K562 (cell line): ENCODE measurements at regions not wholly inside any gene's neighbourhood (a gene's known extent, or its start where the extent isn't known, plus 50 kb on each side); places are given as distances from the start of the nearest gene placed in this dataset.

Experiments
- ATAC-seq: fragments of 200-7000 bp; cut with Tn5 transposase; 3 replicates; pipeline ENCODE4 v1.9.1; 2020; ENCODE audit warnings: moderate library complexity
- BruUV-seq: library from RNA; stranded (reverse); fragments of 400-500 nt; replicated peaks from 2 replicates; lab custom pipeline; 2021; lab: Mats Ljungman, UMichigan
- CTCF ChIA-PET: fragments of 300-600 bp; formaldehyde crosslinking; extraction: SDS; loops from one replicate; lab custom pipeline; 2021; ENCODE audit warnings: low intra/inter-chr PET ratio; lab: Yijun Ruan, JAX
- POLR2A ChIA-PET: fragments of 300-600, 350-650 bp; sonication (Branson Sonifier 250); formaldehyde crosslinking; extraction: SDS; loops from one replicate; lab custom pipeline; 2021; ENCODE audit warnings: antibody characterized with exemption, inconsistent platforms; lab: Yijun Ruan, JAX
- DNase-seq, 4 experiments: peaks; one replicate each; pipeline versions ENCODE4 v3.0.0 to v3.0.0-alpha.2; 2011 to 2018; ENCODE audit warnings: low spot score in 3 of 4, mixed read lengths in 3 of 4; ENCODE audit errors: extremely low read depth in 1 of 4
- FAIRE-seq: peaks from 2 replicates; lab custom pipeline; 2011; peaks lifted over from hg19 to GRCh38; lab: Jason Lieb, UNC
- H2AFZ ChIP-seq: 2 replicates; pipeline ENCODE4 v1.6.0; 2011; ENCODE audit warnings: low read depth, low read length, control low read depth, inconsistent platforms
- H3K27ac ChIP-seq: fragments of 200-600 bp; 3 replicates; pipeline ENCODE4 v1.8.0; 2011; ENCODE audit warnings: low read depth, mild to moderate bottlenecking, control low read depth, inconsistent platforms, low read length, moderate library complexity, mixed read lengths; ENCODE audit errors: extremely low read depth
- H3K27me3 ChIP-seq, 2 experiments: fragments of 300-600 bp in 1 of 2; 2 replicates in 1 of 2; 3 replicates in 1 of 2; pipeline versions ENCODE4 v1.6.0 to v1.8.0; 2011; ENCODE audit warnings: inconsistent platforms in 2 of 2, low read length in 2 of 2, mild to moderate bottlenecking in 1 of 2, mixed read lengths in 1 of 2, moderate library complexity in 1 of 2; ENCODE audit not compliant: control insufficient read depth in 2 of 2, insufficient read depth in 2 of 2
- H3K36me3 ChIP-seq: fragments of 300-600 bp; 3 replicates; pipeline ENCODE4 v1.8.0; 2011; ENCODE audit warnings: mild to moderate bottlenecking, low read length, inconsistent platforms; ENCODE audit not compliant: control insufficient read depth, insufficient read depth
- H3K4me1 ChIP-seq, 2 experiments: fragments of 200-600 bp in 1 of 2; replicated peaks in 1 of 2; 2 replicates in 1 of 2; 3 replicates in 1 of 2; pipeline versions ENCODE4 v1.5.1 to v1.8.0; 2011; ENCODE audit warnings: inconsistent platforms in 2 of 2, low read length in 2 of 2, mild to moderate bottlenecking in 1 of 2, mixed read lengths in 1 of 2, moderate library complexity in 1 of 2; ENCODE audit not compliant: control insufficient read depth in 2 of 2, insufficient read depth in 2 of 2
- H3K4me2 ChIP-seq: 2 replicates; pipeline ENCODE4 v1.6.1; 2011; ENCODE audit warnings: low read length, control low read depth, inconsistent platforms, mixed read lengths; ENCODE audit not compliant: insufficient read depth
- H3K4me3 ChIP-seq: fragments of 200-600 bp; sonication (generic), shearing (Covaris generic); 2 replicates; pipeline ENCODE4 v1.5.1; 2016; ENCODE audit warnings: control low read depth, inconsistent platforms
- H3K79me2 ChIP-seq: fragments of 200-600 bp; 3 replicates; pipeline ENCODE4 v1.8.0; 2011; ENCODE audit warnings: low read length, inconsistent platforms; ENCODE audit not compliant: control insufficient read depth, insufficient read depth
- H3K9ac ChIP-seq, 2 experiments: 2 replicates each; pipeline versions ENCODE4 v1.6.0 to v1.6.1; 2011; ENCODE audit warnings: low read depth in 2 of 2, low read length in 2 of 2, control low read depth in 1 of 2, inconsistent platforms in 1 of 2, mild to moderate bottlenecking in 1 of 2, mixed read lengths in 1 of 2; ENCODE audit not compliant: insufficient read depth in 1 of 2
- H3K9me1 ChIP-seq: one replicate; pipeline ENCODE4 v1.6.0; 2011; ENCODE audit warnings: inconsistent platforms, mild to moderate bottlenecking, low read length, moderate library complexity; ENCODE audit not compliant: control insufficient read depth, insufficient read depth
- H3K9me3 ChIP-seq: replicated peaks from 2 replicates; pipeline ENCODE4 v1.5.1; 2011; ENCODE audit warnings: low read depth, low read length, inconsistent platforms; ENCODE audit not compliant: control insufficient read depth, insufficient read depth
- H4K20me1 ChIP-seq: replicated peaks from 2 replicates; pipeline ENCODE4 v1.6.1; 2011; ENCODE audit warnings: low read length, inconsistent platforms, mixed read lengths; ENCODE audit not compliant: control insufficient read depth, insufficient read depth
- CEBPG ChIP-seq, 3 experiments: fragments of 200-800 bp in 1 of 3; sonication (Bioruptor generic) in 1 of 3; sonication (generic) in 1 of 3; formaldehyde crosslinking in 1 of 3; IDR thresholded peaks in 2 of 3; conservative IDR thresholded peaks in 1 of 3; 2 replicates each; pipeline versions ENCODE4 v1.6.1 to v1.8.0; 2016 to 2022; ENCODE audit warnings: missing compliant biosample characterization in 2 of 3, missing genetic modification characterization in 2 of 3, mild to moderate bottlenecking in 1 of 3, missing genetic modification reagents in 1 of 3
- EZH2 ChIP-seq: IDR thresholded peaks from 2 replicates; pipeline ENCODE4 v1.6.1; 2012; ENCODE audit warnings: low read depth, mild to moderate bottlenecking, inconsistent platforms, low read length, borderline replicate concordance
- GATA2 ChIP-seq: sonication (generic); formaldehyde crosslinking; IDR thresholded peaks from 2 replicates; pipeline ENCODE4 v1.4.0; 2020; ENCODE audit warnings: mild to moderate bottlenecking, missing genetic modification reagents
- KAT2B ChIP-seq: IDR thresholded peaks from one replicate; pipeline ENCODE4 v1.6.1; 2012; ENCODE audit warnings: low read depth, mild to moderate bottlenecking, control low read depth, inconsistent platforms, low read length, moderate library complexity
- NR0B1 ChIP-seq: fragments of 450-650 bp; IDR thresholded peaks from one replicate; pipeline ENCODE4 v1.6.1; 2018; ENCODE audit warnings: mild to moderate bottlenecking, moderate library complexity; ENCODE audit not compliant: partially characterized antibody
- PHF8 ChIP-seq: fragments of 200-600 bp; sonication (generic); IDR thresholded peaks from 2 replicates; pipeline ENCODE4 v1.6.1; 2012; ENCODE audit warnings: mixed run types, mild to moderate bottlenecking, inconsistent platforms, low read length, moderate library complexity, borderline replicate concordance
- ZNF133 ChIP-seq: fragments of 250-450 bp; sonication (Bioruptor Pico); IDR thresholded peaks from 2 replicates; pipeline ENCODE4 v1.4.0; 2020; ENCODE audit warnings: mild to moderate bottlenecking
- ZNF347 ChIP-seq: fragments of 450-650 bp; formaldehyde crosslinking; IDR thresholded peaks from 2 replicates; pipeline ENCODE4 v1.4.0; 2020; ENCODE audit warnings: low read depth, mild to moderate bottlenecking, moderate library complexity
- ZNF699 ChIP-seq: fragments of 250-450 bp; sonication (Bioruptor Pico); IDR thresholded peaks from 2 replicates; pipeline ENCODE4 v1.8.0; 2021; ENCODE audit warnings: mild to moderate bottlenecking, moderate library complexity; ENCODE audit not compliant: insufficient replicate concordance
- ZNF766 ChIP-seq: fragments of 200-800 bp; sonication (Bioruptor generic); conservative IDR thresholded peaks from 2 replicates; pipeline ENCODE4 v1.6.1; 2016; ENCODE audit warnings: missing genetic modification characterization, missing compliant biosample characterization
- WGBS: fragments of 100-300 bp; shearing (Covaris generic); methylation state at CpG from one replicate; pipeline ENCODE4 v1.1.6; 2016; ENCODE audit warnings: low coverage, mixed read lengths; ENCODE audit not compliant: insufficient coverage; ENCODE audit errors: missing lambda C conversion rate; 5-methylcytosine and 5-hydroxymethylcytosine counted together
- in situ Hi-C: fragments of 300-500 bp; cut with MboI; formaldehyde crosslinking; loops from 4 replicates; pipeline ENCODE4 v1.15.0; 2018; ENCODE audit warnings: inconsistent platforms, mixed read lengths
- intact Hi-C: fragments of 100-400 bp; cut with micrococcal nuclease; formaldehyde crosslinking; loops from 2 replicates; pipeline ENCODE4 v1.14.2; 2022
- TF ChIP-seq, protein P1 (sequence below): fragments of 250-450 bp; sonication (Bioruptor Pico); IDR thresholded peaks from 2 replicates; pipeline ENCODE4 v1.9.0; 2021; ENCODE audit warnings: mild to moderate bottlenecking

- ATAC-seq (no peak), DNase-seq (no peak), FAIRE-seq (no peak)
- whole genome bisulfite sequencing: 0% methylated on average over 2 of the region's 2 CpGs
- BruUV-seq: no TSS peak
- Histone ChIP-seq H3K27me3 (no peaks in the 10 kb centered on the region), H3K9me1 (no peaks in the 10 kb centered on the region), H3K36me3 (no peaks in the 10 kb centered on the region), H3K4me1 (no peaks in the 10 kb centered on the region), H3K9me3 (no peaks in the 10 kb centered on the region; the same call in 1 of the 2 replicates), H3K4me3 (no peak overlapping the region), H3K9ac (no peak overlapping the region), H3K79me2 (no peaks in the 10 kb centered on the region), H4K20me1 (no peaks in the 10 kb centered on the region), H3K27ac (no peak overlapping the region), H2AFZ (no peak overlapping the region), H3K4me2 (no peak overlapping the region)
- intact Hi-C loops (no loop called here), in situ Hi-C loops (no loop called here)
- TF ChIP-seq EZH2 (no peak), CEBPG (CRISPR knock-in tag; IDR thresholded peaks at IDR 0.05) (no peak), CEBPG (tag; conservative IDR thresholded peaks at IDR 0.05 in 1 of 2, IDR thresholded peaks at IDR 0.05 in 1 of 2) (peak in 1 of 2 experiments; percentile 44; a peak in 1 of 4 replicates), ZNF699 (CRISPR knock-in tag) (no peak), ZNF133 (CRISPR knock-in tag) (no peak), ZNF347 (CRISPR knock-in tag) (no peak)
- ChIA-PET CTCF (no interaction called here), POLR2A (no interaction called here)
Observed at GRCh38 chr13:84739021-84739420, 856.7 kb upstream of the SLITRK1 start.

DNA sequence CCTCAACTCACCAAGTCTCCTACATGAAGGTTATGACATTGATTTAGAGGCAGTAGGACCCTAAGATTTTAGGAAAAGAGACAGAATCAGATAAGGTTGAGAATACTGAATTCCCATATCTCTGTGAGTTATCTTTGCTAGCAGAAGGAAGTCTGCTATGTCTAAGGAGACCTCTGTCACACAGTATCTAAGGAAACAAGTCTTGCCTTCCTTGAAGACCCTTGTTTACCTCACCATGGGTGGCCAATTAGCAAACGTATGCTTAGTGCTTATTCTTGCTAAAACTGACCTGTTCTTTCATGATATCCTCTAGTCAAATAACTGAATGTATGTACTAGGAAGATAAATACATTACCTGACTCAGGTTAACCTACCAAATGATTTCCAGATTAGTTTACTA, 855.4 kb upstream of the SLITRK1 start:
- FAIRE-seq (no peak), ATAC-seq (no peak), DNase-seq (no peak)
- H3K4me3 ChIP-seq: no peak overlapping the region
- no peaks in the 10 kb centered on the region for H4K20me1 ChIP-seq
- no peak overlapping the region for H2AFZ ChIP-seq
- no peaks in the 10 kb centered on the region for H3K9me1 ChIP-seq
- H3K9me3 ChIP-seq: no peaks in the 10 kb centered on the region; the same call in 1 of the 2 replicates
- H3K4me2 ChIP-seq: no peak overlapping the region
- intact Hi-C loops: no loop called here
- no peak overlapping the region for H3K9ac ChIP-seq
- H3K27ac ChIP-seq: no peak overlapping the region
- CTCF ChIA-PET: no interaction called here
- no peaks in the 10 kb centered on the region for H3K4me1 ChIP-seq
- no peaks in the 10 kb centered on the region for H3K27me3 ChIP-seq
- TF ChIP-seq KAT2B (no peak), GATA2 (CRISPR knock-in tag) (no peak), NR0B1 (no peak), ZNF766 (no peak), PHF8 (no peak)
- TF ChIP-seq, protein P1, sequence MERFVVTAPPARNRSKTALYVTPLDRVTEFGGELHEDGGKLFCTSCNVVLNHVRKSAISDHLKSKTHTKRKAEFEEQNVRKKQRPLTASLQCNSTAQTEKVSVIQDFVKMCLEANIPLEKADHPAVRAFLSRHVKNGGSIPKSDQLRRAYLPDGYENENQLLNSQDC (CRISPR knock-in tag): no peak
- POLR2A ChIA-PET: no interaction called here
- H3K79me2 ChIP-seq: no peaks in the 10 kb centered on the region
- no TSS peak for BruUV-seq
- WGBS: 0% methylated on average over 1 of the region's 1 CpG
- in situ Hi-C loops: no loop called here
- H3K36me3 ChIP-seq: no peaks in the 10 kb centered on the region
